ENCODE measurements at regions not wholly inside any gene's neighbourhood (a gene's known extent, or its start where the extent isn't known, plus 50 kb on each side); places are given as distances from the start of the nearest gene placed in this dataset.

DNA sequence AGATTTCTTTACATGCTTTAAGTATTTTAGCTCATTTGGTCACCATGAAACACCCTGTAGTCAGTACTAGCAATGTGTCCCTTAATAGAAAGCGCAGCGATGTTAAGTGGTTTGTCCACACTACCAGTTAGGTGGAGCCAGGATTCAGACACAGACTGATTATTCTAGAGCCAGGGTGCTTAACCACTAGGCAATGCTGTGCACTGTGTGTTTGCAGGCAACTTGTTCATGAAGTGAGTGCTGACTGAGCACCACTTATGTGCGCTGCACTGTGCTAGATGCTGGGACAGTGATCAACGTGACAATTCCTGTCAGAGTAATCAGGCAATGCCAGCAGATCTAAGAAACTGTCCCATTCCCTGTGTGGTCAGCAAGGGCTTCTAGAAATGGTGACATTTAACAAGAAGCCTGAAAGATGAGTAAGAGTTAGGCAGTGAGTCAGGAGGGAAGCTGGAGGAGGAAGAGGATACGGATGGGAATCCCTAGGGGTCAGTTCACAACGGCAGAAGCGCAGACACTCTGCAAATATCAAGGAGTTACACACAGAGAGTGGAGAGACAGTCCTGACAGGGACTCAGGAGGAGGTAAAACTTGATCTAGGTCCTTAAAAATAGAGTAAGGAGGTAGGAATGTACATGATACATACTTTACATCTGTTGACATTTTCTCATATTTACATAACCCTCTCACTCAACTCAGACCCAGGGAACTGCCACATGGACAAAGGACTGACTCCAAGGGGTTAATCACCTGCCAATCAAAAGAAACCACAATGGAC, 69.7 kb upstream of the EGR2 start:
- no peak for TF ChIP-seq CTCF (IDR thresholded peaks at IDR 0.05; ENCODE audit: control insufficient read depth, insufficient read depth, low read depth, low read length, missing control alignments)
- no peak overlapping the region for H3K4me3 ChIP-seq (ENCODE audit: control insufficient read depth, low read depth, low read length)
- no peak for DNase-seq (ENCODE audit: low read depth)

DNA sequence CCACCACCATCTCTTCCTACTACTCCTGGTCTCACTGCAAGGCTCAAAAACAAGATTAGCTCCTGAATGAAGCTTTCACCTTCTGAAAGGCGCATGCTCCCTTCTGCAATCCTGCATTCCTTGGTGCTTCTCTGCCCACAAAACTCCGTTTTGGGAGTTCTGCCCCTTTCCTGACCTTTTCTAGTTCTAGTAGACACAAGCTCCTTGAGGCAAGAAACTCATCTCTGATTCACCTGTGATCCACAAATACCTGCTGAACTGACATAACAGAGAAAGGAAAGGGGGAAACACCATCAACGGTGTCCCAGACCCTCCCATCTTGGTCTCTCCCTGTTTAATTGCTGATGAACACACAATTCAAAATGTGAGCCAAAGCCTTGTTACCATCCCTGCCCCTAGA, 64.0 kb upstream of the EGR2 start:
- H3K4me3 ChIP-seq (ENCODE audit: control insufficient read depth, low read depth, low read length), result no peak overlapping the region
- no peak for DNase-seq (ENCODE audit: low read depth)
- TF ChIP-seq CTCF (IDR thresholded peaks at IDR 0.05; ENCODE audit: control insufficient read depth, insufficient read depth, low read depth, low read length, missing control alignments), result no peak

DNA sequence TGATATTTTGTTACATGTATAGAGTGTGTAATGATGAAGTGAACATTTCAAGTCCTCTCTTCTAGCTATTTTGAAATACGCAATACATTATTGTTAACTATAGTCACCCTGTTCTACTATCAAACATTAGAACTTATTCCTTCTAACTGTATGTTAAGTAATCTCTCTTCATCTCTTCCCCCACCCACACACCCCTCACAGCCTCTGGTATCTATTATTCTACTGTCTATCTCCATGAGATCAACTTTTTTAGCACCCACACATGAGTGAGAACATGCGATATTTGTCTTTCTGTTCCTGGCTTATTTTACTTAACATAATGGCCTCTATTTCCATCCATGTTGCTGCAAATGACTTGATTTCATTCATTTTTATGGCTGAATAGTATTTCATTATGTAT, 57.7 kb upstream of the EGR2 start:
- no peak overlapping the region for H3K4me3 ChIP-seq (ENCODE audit: control insufficient read depth, low read depth, low read length)
- TF ChIP-seq CTCF (IDR thresholded peaks at IDR 0.05; ENCODE audit: control insufficient read depth, insufficient read depth, low read depth, low read length, missing control alignments), result no peak
- no peak for DNase-seq (ENCODE audit: low read depth)

DNA sequence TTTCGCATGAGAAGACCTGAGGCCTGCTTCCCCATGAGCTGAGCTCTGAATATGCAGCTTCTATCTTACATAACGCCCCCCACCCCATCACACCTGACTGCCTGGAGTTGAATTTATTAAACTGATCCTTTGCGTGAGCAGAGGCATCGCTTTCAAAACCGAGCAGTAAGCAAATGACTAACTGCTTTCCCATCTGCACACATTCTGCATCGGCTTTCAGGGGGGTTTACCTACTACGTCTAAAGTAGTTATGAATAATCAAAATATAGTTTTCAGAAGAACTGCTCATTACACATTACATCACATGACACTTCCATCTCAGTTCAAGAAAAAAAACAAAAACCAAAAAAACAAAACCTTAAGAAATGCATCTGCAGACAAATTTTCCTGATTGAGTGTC, 54.7 kb upstream of the EGR2 start:
- DNase-seq (ENCODE audit: low read depth), result no peak
- H3K4me3 ChIP-seq (ENCODE audit: control insufficient read depth, low read depth, low read length), result no peak overlapping the region
- no peak for TF ChIP-seq CTCF (IDR thresholded peaks at IDR 0.05; ENCODE audit: control insufficient read depth, insufficient read depth, low read depth, low read length, missing control alignments)

DNA sequence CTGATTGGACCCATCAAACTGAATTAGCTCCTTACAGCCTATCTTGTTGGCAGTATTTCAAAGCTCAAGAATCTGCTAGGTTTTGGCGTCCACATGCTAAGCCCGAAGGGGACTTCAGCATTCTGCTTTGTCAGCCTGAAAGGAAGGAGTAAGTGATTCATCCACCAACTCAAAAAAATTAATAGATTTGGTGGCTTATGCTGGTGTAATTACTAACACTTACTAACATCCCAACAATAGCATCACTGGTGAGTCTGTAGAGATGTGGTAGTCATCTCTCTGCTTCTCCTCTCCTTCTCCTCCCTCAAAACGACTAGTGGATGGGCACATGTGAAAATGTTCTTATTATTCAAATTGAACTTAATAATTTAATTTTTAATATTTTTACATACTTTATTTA, 53.8 kb upstream of the EGR2 start:
- DNase-seq (ENCODE audit: low read depth), result no peak
- no peak for TF ChIP-seq CTCF (IDR thresholded peaks at IDR 0.05; ENCODE audit: control insufficient read depth, insufficient read depth, low read depth, low read length, missing control alignments)
- H3K4me3 ChIP-seq (ENCODE audit: control insufficient read depth, low read depth, low read length), result no peak overlapping the region

GRCh38 chr10:62866941-62867340, 50.8 kb upstream of the EGR2 start:
- H3K4me3 ChIP-seq (ENCODE audit: control insufficient read depth, low read depth, low read length), result no peak overlapping the region
- TF ChIP-seq CTCF (IDR thresholded peaks at IDR 0.05; ENCODE audit: control insufficient read depth, insufficient read depth, low read depth, low read length, missing control alignments), result no peak
- DNase-seq (ENCODE audit: low read depth), result no peak
